Ramos (cell line): ENCODE measurements at regions not wholly inside any gene's neighbourhood (a gene's known extent, or its start where the extent isn't known, plus 50 kb on each side); places are given as distances from the start of the nearest gene placed in this dataset.

Experiments used
- in situ Hi-C: fragments of 300-500 bp; cut with MboI; formaldehyde crosslinking; loops from one replicate; pipeline ENCODE4 v1.14.3; 2022; ENCODE audit warnings: low sequenced_read_pairs; ENCODE audit not compliant: unreplicated experiment

- in situ Hi-C loops = no loop called here
Measured at GRCh38 chr14:101195309-101195901, 291.9 kb upstream of the RTL1 start.

DNA sequence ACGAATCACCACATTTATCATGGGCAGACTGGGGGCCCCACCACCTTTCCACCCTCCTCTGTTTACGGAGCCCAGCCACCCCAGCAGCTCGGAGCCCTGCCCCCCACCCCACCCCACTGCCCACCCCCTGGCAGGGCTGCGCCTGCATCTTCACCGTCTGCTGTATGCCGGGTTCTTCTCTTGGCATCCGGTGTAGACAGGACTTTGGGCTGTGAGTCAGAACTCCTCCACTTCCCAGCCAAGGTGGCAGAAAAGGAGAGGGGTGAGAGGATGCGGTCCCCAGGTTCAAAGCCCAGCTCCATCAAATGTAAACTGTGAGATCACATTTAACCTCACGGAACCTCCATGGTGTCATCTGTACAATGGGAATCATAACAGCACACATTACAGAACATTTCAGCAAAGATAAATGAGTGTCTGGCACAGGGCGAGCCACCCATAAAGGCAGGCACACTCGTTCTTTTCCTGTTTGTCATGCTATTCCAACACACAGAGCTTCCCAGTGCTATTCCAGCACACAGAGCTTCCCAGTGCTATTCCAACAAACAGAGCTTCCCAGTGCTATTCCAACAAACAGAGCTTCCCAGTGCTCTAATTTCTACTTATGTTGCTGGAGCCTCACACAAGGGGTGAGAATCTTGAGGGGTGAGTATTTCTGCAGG is 292.7 kb upstream of the RTL1 start:
- in situ Hi-C loops = no loop called here

GRCh38 chr14:101196795-101197590 is 293.5 kb upstream of the RTL1 start:
- in situ Hi-C loops = no loop called here

GRCh38 chr14:101197595-101198397 is 294.3 kb upstream of the RTL1 start:
- in situ Hi-C loops = no loop called here

GRCh38 chr14:101198398-101199027 is 295.0 kb upstream of the RTL1 start:
- in situ Hi-C loops = no loop called here

GRCh38 chr14:101199028-101199770 is 295.7 kb upstream of the RTL1 start:
- in situ Hi-C loops = no loop called here

DNA sequence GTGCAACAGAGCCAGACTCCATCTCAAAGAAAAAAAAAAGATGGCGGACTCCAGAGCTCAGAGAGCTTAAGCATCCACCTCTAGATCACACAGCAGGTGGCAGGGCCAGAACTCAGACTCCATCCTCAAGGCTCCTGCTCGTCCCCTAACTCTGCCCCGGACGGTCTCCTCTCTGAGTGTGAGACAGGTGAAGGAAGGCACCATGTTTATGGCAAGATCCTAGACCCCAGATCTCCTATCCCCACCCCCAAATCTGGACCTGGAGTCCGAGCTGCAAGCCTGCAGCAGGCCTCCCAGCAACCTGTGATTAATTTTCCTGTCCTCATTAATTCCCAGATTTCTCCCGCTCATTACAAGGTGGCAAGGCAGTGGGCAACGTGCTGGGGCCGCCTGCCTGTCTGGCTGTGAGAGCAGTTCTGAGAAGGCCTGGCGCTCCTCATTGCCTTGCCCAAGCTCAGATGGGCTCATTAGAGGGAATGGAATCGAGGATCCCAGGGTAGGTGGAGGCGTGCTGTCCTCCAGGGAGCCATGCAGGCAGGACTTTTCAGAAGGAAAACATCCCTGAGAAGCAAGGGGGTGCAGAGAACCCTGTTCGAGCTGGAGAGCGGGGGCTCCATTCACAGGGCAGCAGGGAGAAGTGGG is 296.6 kb upstream of the RTL1 start:
- in situ Hi-C loops = no loop called here

DNA sequence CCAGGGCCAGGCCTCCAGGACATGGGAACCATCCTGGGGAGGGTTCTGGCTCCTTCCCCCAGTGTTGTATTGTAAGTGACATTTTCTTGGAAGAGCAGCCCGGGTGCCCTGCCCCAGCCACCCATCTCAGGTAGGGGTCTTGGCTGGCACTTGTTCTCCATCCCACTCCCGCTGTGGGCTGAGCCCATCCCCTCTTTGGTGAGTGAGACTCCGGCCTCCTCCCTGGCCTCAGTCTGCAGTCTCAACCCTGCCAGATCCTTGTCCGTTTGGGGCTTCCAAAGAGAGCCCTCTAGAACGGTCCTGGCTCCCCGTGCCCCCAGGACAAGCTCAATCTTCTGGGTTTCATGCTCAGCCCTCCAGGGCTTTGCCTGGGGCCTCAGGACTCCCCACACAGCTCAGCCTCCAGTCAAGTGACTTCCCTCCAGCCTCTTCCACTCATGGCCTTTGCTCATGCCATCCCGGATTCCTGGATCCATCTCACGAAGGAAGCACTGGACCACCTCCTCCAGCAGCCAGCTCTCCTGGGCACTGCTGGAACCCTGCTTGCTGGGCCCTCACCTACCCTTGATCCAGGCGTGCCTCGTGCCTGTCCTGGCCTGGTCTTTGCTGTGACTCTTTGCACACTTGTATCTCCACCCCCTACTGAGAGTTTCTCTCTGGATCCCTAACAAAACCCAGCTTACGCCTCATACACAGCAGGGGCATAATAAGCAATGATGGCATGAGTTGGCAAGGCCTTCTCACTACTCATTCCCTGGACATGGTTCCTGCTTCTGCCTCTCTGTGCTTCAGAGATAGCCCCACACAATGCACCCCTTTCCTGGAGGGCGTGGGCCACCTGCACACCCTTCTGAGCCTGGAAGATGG is 297.4 kb upstream of the RTL1 start:
- in situ Hi-C loops = no loop called here

GRCh38 chr14:101201535-101202151 is 298.1 kb upstream of the RTL1 start:
- in situ Hi-C loops = no loop called here

DNA sequence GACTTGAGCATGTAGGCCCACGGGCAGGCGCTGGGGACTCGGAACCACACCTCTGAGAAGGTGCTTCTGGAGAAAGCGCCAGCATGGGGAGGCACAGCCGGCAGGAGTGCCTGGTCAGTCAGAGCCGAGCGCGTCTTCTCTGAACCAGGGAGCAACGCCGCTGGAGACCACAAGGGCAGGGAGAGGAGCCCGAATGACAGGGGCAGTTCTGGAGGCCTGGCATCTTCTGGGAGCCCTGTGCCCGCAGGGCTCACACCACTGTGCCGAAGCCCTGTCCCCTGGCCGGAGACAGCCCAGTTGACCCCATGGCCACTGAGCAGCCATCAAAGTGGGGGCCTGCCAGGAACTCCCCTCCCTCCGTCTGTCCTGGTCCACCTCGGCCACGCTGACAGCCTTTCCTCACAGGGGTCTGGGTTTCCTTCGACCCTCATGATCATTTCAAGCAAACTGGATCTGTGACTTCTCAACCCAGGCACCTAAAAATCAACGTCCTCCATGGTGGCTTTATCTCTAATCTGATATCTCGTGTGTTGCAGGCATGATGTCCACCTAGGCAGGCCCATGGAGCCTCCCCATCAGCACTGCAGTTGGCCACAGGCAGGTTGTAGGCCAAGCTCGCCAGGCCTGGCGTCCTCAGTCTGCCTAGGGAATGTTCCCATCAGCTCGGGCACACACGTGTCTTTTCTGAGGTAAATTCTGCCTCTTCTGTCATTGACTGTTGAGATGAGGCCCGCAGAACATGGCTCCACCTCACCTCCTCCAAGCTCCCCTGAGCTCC is 299.3 kb upstream of the RTL1 start:
- in situ Hi-C loops = no loop called here

DNA sequence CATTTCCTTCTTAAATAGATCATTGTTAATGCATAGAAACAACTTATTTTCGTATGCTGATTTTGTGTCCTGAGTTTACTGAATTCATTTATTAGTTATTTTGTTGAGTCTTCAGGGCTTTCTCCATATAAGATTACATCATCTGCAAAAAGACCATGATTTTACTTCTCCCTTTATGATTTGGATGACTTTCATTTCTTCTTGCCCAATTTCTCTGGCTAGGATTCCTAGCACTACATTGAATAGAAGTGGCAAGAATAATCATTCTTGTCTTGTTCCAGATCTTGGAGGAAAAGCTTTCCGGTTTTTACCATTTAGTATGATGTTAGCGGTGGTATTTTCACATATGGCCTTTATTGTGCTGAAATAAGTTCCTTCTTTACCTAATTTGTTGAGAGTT is 303.0 kb upstream of the RTL1 start:
- in situ Hi-C loops = no loop called here

GRCh38 chr14:101207041-101207440 is 303.5 kb upstream of the RTL1 start:
- in situ Hi-C loops = no loop called here

DNA sequence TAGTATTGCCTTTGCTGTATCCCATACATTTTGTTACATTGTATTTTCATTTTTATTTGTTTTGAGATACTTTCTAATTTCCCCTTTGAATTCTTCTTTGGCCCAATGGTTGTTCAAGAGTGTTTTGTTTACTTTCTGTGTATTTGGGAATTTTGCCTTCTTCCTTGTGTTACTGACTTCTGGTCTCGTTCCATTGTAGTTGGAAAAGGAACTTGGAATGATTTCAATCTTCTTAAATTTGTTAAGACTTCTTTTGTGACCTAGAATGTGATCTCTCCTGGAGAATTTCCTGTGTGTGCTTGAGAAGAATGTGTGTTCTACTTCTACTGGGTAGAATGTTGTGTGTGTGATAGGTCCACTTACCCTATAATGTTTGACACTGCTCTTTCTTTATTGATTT is 304.4 kb upstream of the RTL1 start:
- in situ Hi-C loops = no loop called here

DNA sequence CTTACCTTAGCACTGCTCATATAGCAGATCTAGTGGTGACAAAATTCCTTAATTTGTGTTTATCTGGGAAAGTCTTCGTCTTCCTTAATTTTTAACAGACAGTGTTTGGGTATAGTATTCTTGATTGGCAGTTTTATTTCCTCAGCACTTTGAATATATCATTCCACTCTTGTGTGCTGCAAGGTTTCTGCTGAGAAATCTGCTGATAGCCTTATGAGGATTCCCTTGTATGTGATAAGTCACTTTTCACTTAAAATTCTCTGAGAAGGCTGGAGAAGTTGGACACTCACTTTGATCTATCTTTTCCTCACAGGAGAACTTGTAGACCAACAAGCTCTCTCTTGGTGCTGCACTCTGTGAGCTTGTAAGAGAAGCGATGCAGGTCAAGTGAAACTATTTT is 306.1 kb upstream of the RTL1 start:
- in situ Hi-C loops = no loop called here

GRCh38 chr14:101215266-101215665 is 311.7 kb upstream of the RTL1 start:
- in situ Hi-C loops = no loop called here

- in situ Hi-C loops = no loop called here
Measured at GRCh38 chr14:101215927-101216326, 312.4 kb upstream of the RTL1 start.
